Activated T-cell treated with anti-CD3 and anti-CD28 coated beads, Interleukin-2, amount 50 U/mL, for 24 hours (primary cell): ENCODE measurements at regions not wholly inside any gene's neighbourhood (a gene's known extent, or its start where the extent isn't known, plus 50 kb on each side); places are given as distances from the start of the nearest gene placed in this dataset.

ENCODE experiments used
- DNase-seq: peaks from one replicate; pipeline ENCODE4 v3.0.0-alpha.2; 2020
- H3K27ac Mint-ChIP-seq: 2 replicates; pipeline ENCODE4 v1.8.0; 2020; ENCODE audit warnings: mild to moderate bottlenecking, mixed read lengths
- H3K27me3 Mint-ChIP-seq: 2 replicates; pipeline ENCODE4 v1.8.0; 2020; ENCODE audit warnings: mixed read lengths
- H3K36me3 Mint-ChIP-seq: 2 replicates; pipeline ENCODE4 v1.8.0; 2020; ENCODE audit warnings: low read depth, mixed read lengths
- H3K4me1 Mint-ChIP-seq: 2 replicates; pipeline ENCODE4 v1.8.0; 2020; ENCODE audit warnings: low read depth, mixed read lengths
- H3K4me3 Mint-ChIP-seq: 2 replicates; pipeline ENCODE4 v1.8.0; 2020; ENCODE audit warnings: mild to moderate bottlenecking, moderate library complexity, mixed read lengths
- H3K9me3 Mint-ChIP-seq: 2 replicates; pipeline ENCODE4 v1.8.0; 2020; ENCODE audit warnings: mixed read lengths

DNA sequence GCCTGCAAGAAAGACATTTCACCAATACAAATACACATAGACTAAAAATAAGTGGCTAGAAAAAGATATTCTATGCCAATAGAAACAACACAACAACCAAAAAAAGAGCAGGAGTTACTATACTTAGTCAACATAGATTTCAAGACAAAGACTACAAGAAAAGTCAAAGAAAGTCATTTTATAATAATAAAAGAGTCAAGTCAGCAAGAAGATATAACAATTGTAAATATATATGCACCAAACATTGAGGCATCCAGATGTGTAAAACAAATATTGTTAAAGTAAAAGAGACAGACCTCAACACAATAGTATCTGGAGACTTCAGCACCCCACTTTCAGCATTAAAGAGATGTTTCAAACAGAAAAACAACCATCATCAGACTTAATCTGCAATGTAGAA is 104.6 kb downstream of the AMY1C start:
- no peak for DNase-seq
- no peaks in the 10 kb centered on the region for H3K4me1 Mint-ChIP-seq
- H3K27me3 Mint-ChIP-seq = no peaks in the 10 kb centered on the region
- no peaks in the 10 kb centered on the region for H3K36me3 Mint-ChIP-seq
- peaks cover 31% of the 10 kb centered on the region for H3K9me3 Mint-ChIP-seq
- no peak overlapping the region for H3K4me3 Mint-ChIP-seq
- H3K27ac Mint-ChIP-seq = no peak overlapping the region

DNA sequence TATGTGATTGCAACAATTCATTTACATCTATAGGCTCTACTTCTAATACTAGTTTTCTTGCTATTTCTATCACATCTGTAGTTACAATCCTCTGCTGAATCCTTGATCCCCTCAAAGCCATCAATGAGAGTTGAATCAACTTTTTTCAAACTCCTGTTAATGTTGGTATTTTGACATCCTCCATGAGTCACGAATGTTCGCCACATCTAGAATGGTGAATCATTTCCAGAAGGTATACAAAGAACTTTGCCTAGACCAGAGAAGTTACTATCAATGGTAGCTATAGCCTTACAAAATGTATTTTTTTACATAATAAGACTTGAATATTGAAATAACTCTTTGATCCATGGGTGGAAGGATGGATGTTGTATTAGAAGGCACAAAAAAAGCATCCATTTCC is 110.0 kb downstream of the AMY1C start:
- DNase-seq = no peak
- Mint-ChIP-seq H3K36me3 (no peaks in the 10 kb centered on the region), H3K4me3 (no peak overlapping the region), H3K9me3 (peaks cover 33% of the 10 kb centered on the region), H3K27ac (no peak overlapping the region), H3K27me3 (no peaks in the 10 kb centered on the region), H3K4me1 (no peaks in the 10 kb centered on the region)

DNA sequence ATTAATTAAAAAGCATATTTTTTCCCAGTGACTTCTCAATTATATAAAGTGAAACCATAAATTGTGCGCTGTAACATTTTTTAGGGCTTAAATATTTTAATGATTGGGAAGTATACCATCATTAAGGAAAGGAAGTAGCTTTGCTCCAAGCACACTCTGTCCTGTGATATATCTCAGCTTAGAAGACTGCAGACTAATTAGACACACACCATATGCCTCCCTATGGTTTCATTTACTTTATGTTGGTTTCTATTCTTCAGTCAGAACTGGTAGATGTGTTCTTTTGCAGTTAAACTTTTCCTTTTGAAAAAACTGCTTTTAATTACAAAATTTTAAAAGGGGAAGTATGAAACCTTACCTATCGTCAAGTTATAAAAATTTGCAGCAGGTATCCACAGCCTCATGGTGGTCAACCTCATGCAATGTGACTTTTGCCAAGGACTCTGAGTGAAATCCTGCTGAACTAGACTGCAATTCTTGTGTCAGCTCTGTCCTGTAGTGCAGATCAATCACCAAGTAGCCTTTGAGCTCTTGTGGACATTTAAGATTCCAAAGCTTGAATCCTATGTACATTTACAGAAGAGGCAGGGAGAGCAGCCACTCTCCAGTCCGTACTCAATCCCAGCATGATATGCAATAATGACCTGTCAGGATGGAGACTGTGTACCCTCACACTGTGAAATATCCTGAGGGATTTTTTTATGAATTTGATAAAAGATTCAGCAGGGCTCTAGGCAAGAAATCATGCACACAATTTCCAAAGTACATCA is 149.1 kb downstream of the AMY1C start:
- Mint-ChIP-seq H3K27ac (no peak overlapping the region), H3K27me3 (no peaks in the 10 kb centered on the region), H3K4me1 (no peaks in the 10 kb centered on the region), H3K4me3 (no peak overlapping the region), H3K36me3 (no peaks in the 10 kb centered on the region), H3K9me3 (peaks cover 8% of the 10 kb centered on the region)
- DNase-seq = no peak

DNA sequence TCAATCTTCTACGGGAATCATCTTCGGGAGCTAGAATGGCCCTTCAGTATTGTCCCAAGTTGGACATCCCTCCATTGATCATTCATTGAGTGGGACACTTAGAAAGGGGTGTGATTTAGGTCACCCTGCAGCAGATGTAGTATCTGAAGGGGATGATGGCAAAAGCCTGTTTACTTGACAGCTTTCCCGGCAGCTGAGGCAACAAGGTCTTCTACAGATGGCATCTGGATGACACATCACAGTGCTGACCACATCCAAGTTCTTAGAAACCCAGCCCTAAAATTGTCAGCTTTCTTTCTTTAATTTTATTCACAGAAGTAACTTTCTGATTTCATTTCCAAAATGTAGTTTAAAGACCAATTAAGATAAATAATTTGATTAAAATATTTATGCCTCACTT is 150.3 kb downstream of the AMY1C start:
- no peak for DNase-seq
- no peak overlapping the region for H3K27ac Mint-ChIP-seq
- no peaks in the 10 kb centered on the region for H3K4me1 Mint-ChIP-seq
- no peaks in the 10 kb centered on the region for H3K36me3 Mint-ChIP-seq
- H3K27me3 Mint-ChIP-seq = no peaks in the 10 kb centered on the region
- peaks cover 8% of the 10 kb centered on the region for H3K9me3 Mint-ChIP-seq
- H3K4me3 Mint-ChIP-seq = no peak overlapping the region

DNA sequence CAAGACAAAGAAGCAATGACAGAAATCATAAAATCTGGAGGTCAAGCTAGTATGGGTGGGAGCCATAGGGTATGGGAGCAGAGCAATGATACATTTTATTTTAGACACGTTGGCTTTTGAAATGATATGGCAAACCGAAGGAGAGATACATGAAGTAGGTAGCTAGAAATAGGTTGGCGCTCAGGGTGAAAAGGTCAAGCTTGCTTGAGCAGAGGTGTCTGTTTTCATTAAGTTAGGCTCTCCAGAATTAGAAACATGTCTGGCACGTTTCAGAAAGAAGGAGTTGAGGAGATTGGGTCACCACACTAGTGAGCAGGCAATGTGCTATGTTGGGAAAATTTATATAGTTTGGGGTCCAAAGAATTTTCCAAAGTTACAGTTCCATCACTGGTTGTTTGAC is 151.4 kb downstream of the AMY1C start:
- Mint-ChIP-seq H3K4me3 (no peak overlapping the region), H3K4me1 (no peaks in the 10 kb centered on the region), H3K36me3 (no peaks in the 10 kb centered on the region)

DNA sequence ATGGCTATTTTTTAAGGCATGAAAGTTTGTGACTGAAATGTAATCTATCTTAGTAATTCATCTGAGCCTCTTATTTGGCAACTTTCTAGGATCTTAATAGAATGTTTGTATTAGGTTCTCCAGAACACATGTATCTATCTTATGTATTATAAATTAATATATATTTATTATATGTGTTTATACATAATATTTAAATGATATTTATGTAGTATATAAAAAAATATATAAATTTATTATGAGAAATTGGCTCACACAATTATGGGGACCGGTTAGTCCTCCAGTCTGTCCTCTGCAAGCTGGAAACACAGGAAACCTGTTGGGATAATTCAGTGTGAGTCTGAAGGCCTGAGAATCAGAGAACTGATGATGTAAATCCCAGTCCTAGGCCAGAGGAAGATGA is 155.7 kb downstream of the AMY1C start:
- Mint-ChIP-seq H3K4me3 (no peak overlapping the region), H3K27ac (no peak overlapping the region), H3K9me3 (peaks cover 8% of the 10 kb centered on the region)

More for the DNA sequence above, 151.4 kb downstream of the AMY1C start:
- peaks cover 8% of the 10 kb centered on the region for H3K9me3 Mint-ChIP-seq
- no peaks in the 10 kb centered on the region for H3K27me3 Mint-ChIP-seq
- no peak overlapping the region for H3K27ac Mint-ChIP-seq
- DNase-seq = no peak

DNA sequence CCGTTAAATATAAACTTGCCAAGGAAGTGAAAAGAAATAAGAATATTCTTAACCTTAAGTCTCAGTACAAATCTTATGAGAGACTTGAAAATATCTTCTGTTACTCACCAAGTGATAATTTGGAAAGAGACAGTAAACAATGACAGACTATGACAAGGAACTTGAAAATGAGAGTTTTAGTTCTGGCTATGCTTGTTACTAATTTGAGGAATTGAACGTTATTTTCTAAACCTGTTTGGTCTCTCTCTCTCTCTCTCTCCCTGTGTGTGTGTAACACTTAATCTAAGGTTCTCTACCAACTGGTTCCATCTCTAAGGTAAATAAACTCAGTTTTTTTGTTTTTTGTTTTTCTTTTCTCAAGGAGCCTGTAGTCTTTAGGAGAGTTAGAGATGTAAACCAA is 161.8 kb downstream of the AMY1C start:
- Mint-ChIP-seq H3K4me1 (no peaks in the 10 kb centered on the region), H3K36me3 (no peaks in the 10 kb centered on the region), H3K4me3 (no peak overlapping the region), H3K27me3 (no peaks in the 10 kb centered on the region), H3K27ac (no peak overlapping the region), H3K9me3 (peaks cover 6% of the 10 kb centered on the region)
- DNase-seq = no peak

More for the DNA sequence above, 155.7 kb downstream of the AMY1C start:
- no peaks in the 10 kb centered on the region for H3K27me3 Mint-ChIP-seq
- DNase-seq = no peak
- no peaks in the 10 kb centered on the region for H3K4me1 Mint-ChIP-seq
- no peaks in the 10 kb centered on the region for H3K36me3 Mint-ChIP-seq

DNA sequence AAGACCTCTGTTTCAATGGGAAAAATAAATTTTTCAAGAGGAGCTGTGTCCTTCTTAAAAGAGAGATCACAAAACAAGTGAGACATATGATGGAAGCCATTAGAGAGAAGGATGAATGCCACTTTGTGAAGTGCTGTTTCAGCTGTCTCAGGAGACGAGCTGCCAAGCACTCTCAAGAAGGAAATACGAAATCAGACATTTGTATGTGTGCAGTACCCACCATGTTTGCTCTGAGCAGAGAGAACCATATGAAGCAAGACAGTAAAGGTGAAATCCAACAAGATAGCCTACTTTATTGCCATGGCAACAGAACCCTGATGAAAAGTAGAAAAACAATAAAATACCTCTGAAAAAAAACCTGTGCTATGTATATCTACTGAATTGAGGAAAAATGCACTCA is 168.1 kb downstream of the AMY1C start:
- Mint-ChIP-seq H3K9me3 (peaks cover 16% of the 10 kb centered on the region), H3K27me3 (no peaks in the 10 kb centered on the region), H3K4me1 (no peaks in the 10 kb centered on the region), H3K36me3 (no peaks in the 10 kb centered on the region), H3K27ac (no peak overlapping the region), H3K4me3 (no peak overlapping the region)
- DNase-seq = no peak

DNA sequence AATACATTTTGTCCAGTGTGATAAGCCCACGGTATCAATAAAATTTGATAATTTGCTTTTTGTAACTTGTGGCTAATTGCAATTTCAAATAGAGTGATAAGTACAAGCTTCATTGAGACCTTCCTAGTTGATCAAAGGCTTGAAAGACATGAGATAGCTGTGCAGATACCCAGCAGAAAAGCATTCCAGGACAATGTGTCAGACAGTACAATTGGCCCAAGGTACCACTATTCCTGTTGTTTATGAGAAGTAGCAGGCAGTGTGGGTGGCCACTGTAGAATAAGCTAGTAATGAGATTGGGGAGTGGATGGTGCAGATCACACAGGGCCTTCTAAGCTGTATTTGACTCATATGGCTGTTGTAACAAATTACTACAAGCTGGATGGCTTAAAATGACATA is 182.2 kb downstream of the AMY1C start:
- peaks cover 12% of the 10 kb centered on the region for H3K9me3 Mint-ChIP-seq
- H3K4me1 Mint-ChIP-seq = no peaks in the 10 kb centered on the region
- no peak overlapping the region for H3K4me3 Mint-ChIP-seq
- H3K36me3 Mint-ChIP-seq = no peaks in the 10 kb centered on the region
- no peaks in the 10 kb centered on the region for H3K27me3 Mint-ChIP-seq
- DNase-seq = no peak
- no peak overlapping the region for H3K27ac Mint-ChIP-seq

DNA sequence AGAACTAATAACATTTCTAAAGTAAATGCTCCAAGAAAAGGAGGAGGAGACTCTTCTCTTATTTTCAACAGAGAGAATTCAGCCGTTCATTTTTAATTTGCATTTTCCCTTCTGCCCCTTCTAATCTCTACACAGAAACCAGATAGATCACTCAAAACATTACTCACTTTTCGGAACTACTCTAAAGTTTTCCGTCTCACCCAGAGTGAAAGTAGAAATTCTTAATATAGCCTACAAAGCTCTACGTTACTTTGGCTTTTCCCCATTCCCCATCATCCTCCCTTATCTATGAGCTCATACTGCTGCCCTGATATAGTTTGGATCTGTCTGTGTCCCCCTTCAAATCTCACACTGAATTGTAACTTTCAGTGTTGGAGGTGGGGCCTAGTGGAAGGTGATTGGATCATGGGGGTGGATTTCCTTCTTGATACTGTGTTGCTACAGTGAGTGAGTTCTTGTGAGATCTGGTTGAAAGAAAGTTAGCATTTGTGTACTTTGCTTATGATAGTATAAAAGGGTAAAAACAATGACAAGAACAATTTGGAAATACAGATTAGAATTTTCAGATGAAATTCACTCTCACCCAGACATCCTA is 188.2 kb downstream of the AMY1C start:
- H3K4me1 Mint-ChIP-seq = no peaks in the 10 kb centered on the region
- DNase-seq = no peak
- H3K9me3 Mint-ChIP-seq = peaks cover 9% of the 10 kb centered on the region
- H3K4me3 Mint-ChIP-seq = no peak overlapping the region
- no peak overlapping the region for H3K27ac Mint-ChIP-seq
- H3K27me3 Mint-ChIP-seq = no peaks in the 10 kb centered on the region
- H3K36me3 Mint-ChIP-seq = no peaks in the 10 kb centered on the region

DNA sequence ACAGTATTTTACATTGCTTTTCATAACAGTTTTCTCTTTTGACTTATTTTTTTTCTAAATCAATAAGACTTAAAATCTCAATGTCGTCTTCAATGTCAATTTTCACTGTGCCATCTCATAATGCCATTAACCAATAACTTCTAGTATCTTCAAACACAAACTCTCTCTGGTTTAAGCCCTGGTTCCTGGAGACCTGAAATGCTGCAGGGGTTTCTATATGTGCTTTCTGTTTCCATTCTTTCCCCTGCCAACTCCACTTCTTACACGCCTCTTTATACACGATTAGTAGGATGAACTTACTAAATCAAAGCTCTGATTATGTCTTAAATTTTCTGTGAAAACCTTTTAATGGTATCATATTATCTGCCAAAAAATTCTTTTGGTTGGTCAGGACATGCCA is 191.4 kb downstream of the AMY1C start:
- H3K27ac Mint-ChIP-seq = no peak overlapping the region

DNA sequence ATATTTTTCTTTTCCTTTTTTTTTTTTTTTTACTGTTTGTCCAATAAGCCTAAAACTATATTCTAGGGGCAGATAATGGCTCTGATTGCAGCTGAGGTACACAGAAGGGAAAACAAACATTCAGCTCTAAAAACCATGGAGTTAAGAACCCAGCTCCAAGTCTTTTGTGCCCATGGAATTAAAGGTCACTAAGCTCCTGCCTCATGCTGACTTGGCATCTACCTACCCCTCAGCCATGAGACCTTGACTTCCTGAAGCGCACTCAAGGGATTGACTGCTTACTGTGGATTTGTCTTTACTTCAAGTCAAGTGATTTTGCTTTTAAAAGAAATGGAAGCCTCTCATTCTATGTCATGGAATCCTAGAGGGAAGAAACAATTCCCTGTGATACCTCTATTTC is 192.3 kb downstream of the AMY1C start:
- H3K36me3 Mint-ChIP-seq = no peaks in the 10 kb centered on the region
- peaks cover 5% of the 10 kb centered on the region for H3K9me3 Mint-ChIP-seq
- no peak for DNase-seq
- H3K27me3 Mint-ChIP-seq = no peaks in the 10 kb centered on the region
- H3K4me3 Mint-ChIP-seq = no peak overlapping the region
- H3K4me1 Mint-ChIP-seq = no peaks in the 10 kb centered on the region
- H3K27ac Mint-ChIP-seq = no peak overlapping the region

More for the DNA sequence above, 191.4 kb downstream of the AMY1C start:
- Mint-ChIP-seq H3K9me3 (peaks cover 5% of the 10 kb centered on the region), H3K27me3 (no peaks in the 10 kb centered on the region), H3K36me3 (no peaks in the 10 kb centered on the region), H3K4me3 (no peak overlapping the region), H3K4me1 (no peaks in the 10 kb centered on the region)
- DNase-seq = no peak

DNA sequence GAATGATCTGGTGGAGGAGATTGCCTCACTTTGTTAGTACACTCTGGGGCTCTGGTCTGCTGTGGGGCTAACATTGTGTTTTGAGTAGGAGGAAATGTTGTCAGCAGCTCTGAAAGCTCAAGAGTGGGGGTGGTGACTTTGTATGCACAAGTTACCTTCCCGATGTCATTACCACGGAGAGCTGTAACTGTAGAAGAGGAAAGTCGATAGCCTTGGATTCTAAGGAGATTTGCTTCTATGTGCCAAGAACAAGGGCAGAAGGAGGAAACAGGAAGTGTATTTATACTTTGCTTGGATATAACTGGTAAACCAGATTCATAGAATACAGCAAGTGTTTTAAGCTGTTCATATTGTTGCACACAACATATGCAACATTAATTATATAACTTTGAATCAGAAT is 196.1 kb downstream of the AMY1C start:
- no peak overlapping the region for H3K27ac Mint-ChIP-seq
- no peak overlapping the region for H3K4me3 Mint-ChIP-seq
- no peaks in the 10 kb centered on the region for H3K4me1 Mint-ChIP-seq
- H3K9me3 Mint-ChIP-seq = no peaks in the 10 kb centered on the region
- DNase-seq = no peak
- H3K36me3 Mint-ChIP-seq = no peaks in the 10 kb centered on the region
- H3K27me3 Mint-ChIP-seq = no peaks in the 10 kb centered on the region

DNA sequence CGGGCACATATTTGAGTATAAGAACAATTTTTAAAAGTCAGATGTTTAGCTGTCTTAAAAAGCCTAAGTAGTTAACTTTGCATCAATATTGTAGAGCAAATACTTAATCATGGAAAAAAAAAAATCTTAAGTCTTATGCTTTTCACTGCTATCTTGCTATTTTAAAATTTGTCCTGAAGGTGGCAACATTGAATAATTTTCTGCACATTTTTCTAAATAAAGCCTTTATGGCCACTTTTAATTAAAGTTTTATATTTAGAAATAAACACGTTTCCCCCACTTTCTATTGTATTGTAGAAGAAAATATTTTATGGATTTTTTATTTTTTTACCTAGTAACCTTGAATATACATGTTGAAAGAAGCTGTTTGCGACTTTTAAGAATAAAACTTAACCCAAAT is 198.8 kb downstream of the AMY1C start:
- no peak overlapping the region for H3K4me3 Mint-ChIP-seq
- H3K4me1 Mint-ChIP-seq = no peaks in the 10 kb centered on the region
- no peak for DNase-seq
- H3K27ac Mint-ChIP-seq = no peak overlapping the region
- H3K9me3 Mint-ChIP-seq = peaks cover under 1% of the 10 kb centered on the region
- H3K27me3 Mint-ChIP-seq = no peaks in the 10 kb centered on the region
- H3K36me3 Mint-ChIP-seq = no peaks in the 10 kb centered on the region

DNA sequence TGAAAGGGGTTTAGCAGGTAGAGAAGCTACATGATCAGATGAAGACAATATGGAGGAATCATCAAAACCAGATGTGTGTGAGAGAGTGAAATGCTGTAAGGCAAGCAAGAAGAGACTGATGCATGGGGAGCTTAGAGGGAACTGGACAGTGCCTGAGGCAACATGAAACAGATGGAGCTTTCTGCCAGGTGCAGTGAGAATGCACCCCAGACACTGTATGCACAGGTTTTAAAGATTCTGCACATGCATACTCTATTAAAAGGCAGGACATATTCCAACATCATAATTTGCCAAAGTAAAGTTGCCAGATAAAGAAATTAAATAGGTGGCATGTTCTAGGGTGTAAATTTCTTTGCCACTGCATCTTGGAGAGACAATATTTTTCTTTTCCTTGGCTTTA is 200.1 kb downstream of the AMY1C start:
- Mint-ChIP-seq H3K4me1 (no peaks in the 10 kb centered on the region), H3K27ac (no peak overlapping the region), H3K27me3 (no peaks in the 10 kb centered on the region), H3K4me3 (no peak overlapping the region), H3K9me3 (peaks cover 4% of the 10 kb centered on the region), H3K36me3 (no peaks in the 10 kb centered on the region)
- DNase-seq = no peak
